ENCODE measurements at regions not wholly inside any gene's neighbourhood (a gene's known extent, or its start where the extent isn't known, plus 50 kb on each side); places are given as distances from the start of the nearest gene placed in this dataset.

DNA sequence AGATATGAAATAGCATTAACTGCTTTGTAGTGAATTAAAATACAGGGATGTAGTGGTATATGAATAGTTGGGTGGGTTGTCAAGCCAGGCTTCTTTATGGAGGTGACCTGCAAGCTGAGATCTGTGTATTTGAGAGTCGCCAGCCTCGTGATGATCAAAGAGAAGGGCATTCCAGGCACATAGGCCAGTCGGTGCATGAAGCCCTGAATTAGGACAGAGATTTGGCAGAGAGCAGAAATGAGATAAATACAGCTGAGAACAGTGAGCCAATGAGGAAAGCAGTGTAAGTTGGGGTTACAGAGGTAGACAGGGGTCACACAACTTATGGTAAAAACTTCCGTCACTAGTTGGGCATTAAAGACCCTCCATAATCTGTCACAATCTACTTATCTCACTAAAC lies 641.9 kb downstream of the OTOL1 start:
- H3K27ac ChIP-seq: no peak overlapping the region
- H3K27me3 ChIP-seq (replicated peaks; ENCODE audit: insufficient read depth): no peaks in the 10 kb centered on the region
- DNase-seq (ENCODE audit: low spot score): no peak
- ATAC-seq (ENCODE audit: insufficient number of reproducible peaks, low FRiP score, low read depth): no peak
- peaks cover 0 to 6% of the 10 kb centered on the region in 2 donors for H3K4me1 ChIP-seq (ENCODE audit: control insufficient read depth in 1 of 2, low read depth in 2 of 2)
- TF ChIP-seq, protein P1, sequence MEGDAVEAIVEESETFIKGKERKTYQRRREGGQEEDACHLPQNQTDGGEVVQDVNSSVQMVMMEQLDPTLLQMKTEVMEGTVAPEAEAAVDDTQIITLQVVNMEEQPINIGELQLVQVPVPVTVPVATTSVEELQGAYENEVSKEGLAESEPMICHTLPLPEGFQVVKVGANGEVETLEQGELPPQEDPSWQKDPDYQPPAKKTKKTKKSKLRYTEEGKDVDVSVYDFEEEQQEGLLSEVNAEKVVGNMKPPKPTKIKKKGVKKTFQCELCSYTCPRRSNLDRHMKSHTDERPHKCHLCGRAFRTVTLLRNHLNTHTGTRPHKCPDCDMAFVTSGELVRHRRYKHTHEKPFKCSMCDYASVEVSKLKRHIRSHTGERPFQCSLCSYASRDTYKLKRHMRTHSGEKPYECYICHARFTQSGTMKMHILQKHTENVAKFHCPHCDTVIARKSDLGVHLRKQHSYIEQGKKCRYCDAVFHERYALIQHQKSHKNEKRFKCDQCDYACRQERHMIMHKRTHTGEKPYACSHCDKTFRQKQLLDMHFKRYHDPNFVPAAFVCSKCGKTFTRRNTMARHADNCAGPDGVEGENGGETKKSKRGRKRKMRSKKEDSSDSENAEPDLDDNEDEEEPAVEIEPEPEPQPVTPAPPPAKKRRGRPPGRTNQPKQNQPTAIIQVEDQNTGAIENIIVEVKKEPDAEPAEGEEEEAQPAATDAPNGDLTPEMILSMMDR (IDR thresholded peaks at IDR 0.05): no peak
- H3K9me3 ChIP-seq: no peaks in the 10 kb centered on the region
- no peak overlapping the region for H3K4me3 ChIP-seq
- H3K36me3 ChIP-seq: no peaks in the 10 kb centered on the region

- Histone ChIP-seq H3K27me3 (replicated peaks; ENCODE audit: insufficient read depth) (no peaks in the 10 kb centered on the region), H3K4me3 (no peak overlapping the region), H3K36me3 (no peaks in the 10 kb centered on the region), H3K9me3 (no peaks in the 10 kb centered on the region), H3K4me1 (ENCODE audit: control insufficient read depth in 1 of 2, low read depth in 2 of 2) (peaks cover 0 to 6% of the 10 kb centered on the region in 2 donors), H3K27ac (no peak overlapping the region)
- DNase-seq (ENCODE audit: low spot score) (no peak), ATAC-seq (ENCODE audit: insufficient number of reproducible peaks, low FRiP score, low read depth) (no peak)
- TF ChIP-seq, protein P1 (IDR thresholded peaks at IDR 0.05): no peak
These were observed 643.2 kb downstream of the OTOL1 start for GRCh38 chr3:162139841-162140240.

- peaks cover 0 to 6% of the 10 kb centered on the region in 2 donors for H3K4me1 ChIP-seq (ENCODE audit: control insufficient read depth in 1 of 2, low read depth in 2 of 2)
- no peak for ATAC-seq (ENCODE audit: insufficient number of reproducible peaks, low FRiP score, low read depth)
These were observed 644.7 kb downstream of the OTOL1 start for GRCh38 chr3:162141272-162141791.

DNA sequence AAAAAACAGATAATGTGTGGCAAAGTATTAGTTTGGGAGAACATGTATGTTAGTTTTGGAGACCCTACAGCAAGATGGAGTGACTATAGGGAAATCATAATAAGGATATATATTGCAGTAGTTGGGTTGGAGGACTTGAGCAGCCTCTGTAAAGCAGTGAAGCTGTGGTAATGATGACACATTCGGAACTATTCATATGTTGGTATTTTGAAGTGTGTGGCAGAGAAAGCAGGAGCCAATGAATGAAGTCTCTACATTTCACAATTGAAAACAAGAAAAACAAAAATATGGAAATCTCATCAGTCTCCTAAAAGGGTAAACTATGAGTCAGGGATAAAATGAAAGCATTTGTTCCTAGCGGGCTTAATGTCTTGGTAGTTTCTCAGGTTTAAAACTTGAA lies 645.9 kb downstream of the OTOL1 start:
- TF ChIP-seq, protein P1 (IDR thresholded peaks at IDR 0.05): no peak
- peaks cover 0 to 6% of the 10 kb centered on the region in 2 donors for H3K4me1 ChIP-seq (ENCODE audit: control insufficient read depth in 1 of 2, low read depth in 2 of 2)
- DNase-seq (ENCODE audit: low spot score): no peak
- no peak overlapping the region for H3K27ac ChIP-seq
- H3K9me3 ChIP-seq: no peaks in the 10 kb centered on the region
- H3K4me3 ChIP-seq: no peak overlapping the region
- no peak for ATAC-seq (ENCODE audit: insufficient number of reproducible peaks, low FRiP score, low read depth)
- H3K36me3 ChIP-seq: no peaks in the 10 kb centered on the region
- no peaks in the 10 kb centered on the region for H3K27me3 ChIP-seq (replicated peaks; ENCODE audit: insufficient read depth)

More at GRCh38 chr3:162141272-162141791, 644.7 kb downstream of the OTOL1 start:
- Histone ChIP-seq H3K36me3 (no peaks in the 10 kb centered on the region), H3K27me3 (replicated peaks; ENCODE audit: insufficient read depth) (no peaks in the 10 kb centered on the region), H3K4me3 (no peak overlapping the region), H3K9me3 (no peaks in the 10 kb centered on the region), H3K27ac (no peak overlapping the region)
- TF ChIP-seq, protein P1 (IDR thresholded peaks at IDR 0.05): no peak
- DNase-seq (ENCODE audit: low spot score): no peak

DNA sequence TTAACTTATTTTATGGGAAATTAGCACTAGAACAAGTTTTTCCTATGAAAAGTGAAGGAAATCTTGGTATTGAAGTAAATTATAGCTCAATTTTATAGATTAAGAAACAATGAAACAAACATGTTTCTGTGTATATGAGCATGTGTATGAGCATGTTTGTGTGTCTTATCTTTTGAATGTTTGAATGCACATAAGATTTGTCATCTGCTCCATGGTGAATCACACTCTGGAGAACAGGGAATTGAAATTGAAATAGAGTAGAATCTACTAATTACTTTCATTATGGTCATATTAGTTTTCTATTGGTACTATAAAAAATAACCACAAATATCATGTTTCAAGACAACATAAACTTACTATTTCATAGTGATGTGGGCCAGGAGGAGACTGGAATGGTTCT lies 646.6 kb downstream of the OTOL1 start:
- no peak overlapping the region for H3K4me3 ChIP-seq
- DNase-seq (ENCODE audit: low spot score): no peak
- TF ChIP-seq, protein P1 (IDR thresholded peaks at IDR 0.05): no peak

More for the DNA sequence above, 646.6 kb downstream of the OTOL1 start:
- H3K9me3 ChIP-seq: no peaks in the 10 kb centered on the region
- no peak overlapping the region for H3K27ac ChIP-seq
- peaks cover 0 to 6% of the 10 kb centered on the region in 2 donors for H3K4me1 ChIP-seq (ENCODE audit: control insufficient read depth in 1 of 2, low read depth in 2 of 2)
- H3K27me3 ChIP-seq (replicated peaks; ENCODE audit: insufficient read depth): no peaks in the 10 kb centered on the region
- no peak for ATAC-seq (ENCODE audit: insufficient number of reproducible peaks, low FRiP score, low read depth)
- no peaks in the 10 kb centered on the region for H3K36me3 ChIP-seq

All from thoracic aorta (tissue), 2 donors.